CD4-positive, alpha-beta T cell treated with Interleukin-17A for 1 hour (primary cell): ENCODE measurements at regions not wholly inside any gene's neighbourhood (a gene's known extent, or its start where the extent isn't known, plus 50 kb on each side); places are given as distances from the start of the nearest gene placed in this dataset.
"Not testable (repeated sequence)": the region's sequence is repeated elsewhere in the genome, so short reads cannot be mapped to it uniquely, and the experiment has no call there.

ENCODE experiments used
- DNase-seq: peaks from one replicate; pipeline ENCODE4 v3.0.0-alpha.2; 2020

GRCh38 chr3:110859336-110859735, 212.3 kb upstream of the NECTIN3 start:
- DNase-seq = no peak

DNA sequence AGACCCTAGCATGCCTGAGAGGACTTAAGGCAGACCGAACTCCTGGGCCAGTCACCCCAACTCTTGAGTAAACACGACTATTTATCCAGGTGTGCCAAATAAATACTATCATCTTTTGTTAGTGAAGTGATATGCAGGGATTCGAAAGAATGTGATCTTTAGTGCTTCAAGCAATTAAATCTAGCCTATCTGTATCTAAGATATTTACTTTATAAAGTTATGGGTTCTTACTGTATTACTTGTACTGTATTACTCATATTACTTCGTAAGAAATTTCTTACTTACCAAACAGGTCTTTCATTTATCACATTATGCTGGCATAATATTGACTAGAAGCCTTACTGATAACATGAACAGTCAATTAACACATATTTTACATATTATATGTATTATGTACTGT, 211.6 kb upstream of the NECTIN3 start:
- DNase-seq = no peak

GRCh38 chr3:110865934-110866333, 205.7 kb upstream of the NECTIN3 start:
- DNase-seq = no peak

DNA sequence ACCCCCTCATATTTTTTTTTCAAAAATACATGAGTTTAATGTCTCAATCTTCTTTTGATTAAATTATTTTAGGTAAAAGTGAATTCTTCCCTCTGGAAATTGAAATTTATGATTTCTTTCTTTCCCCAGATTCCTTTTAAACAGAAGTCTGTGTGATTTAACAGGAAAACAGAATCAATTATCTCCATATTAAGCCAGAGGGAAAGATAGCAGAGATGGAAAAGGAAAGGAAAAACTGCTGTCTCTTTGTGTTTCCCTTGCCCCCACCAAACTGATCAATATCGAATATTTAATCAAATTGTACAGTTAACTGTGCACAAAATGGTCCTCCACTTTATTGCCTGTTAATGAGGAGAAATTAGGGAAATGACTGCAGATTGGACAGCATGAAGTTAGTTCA, 203.5 kb upstream of the NECTIN3 start:
- DNase-seq = no peak

GRCh38 chr3:110869736-110870135, 201.9 kb upstream of the NECTIN3 start:
- DNase-seq = no peak

GRCh38 chr3:110871869-110872268, 199.7 kb upstream of the NECTIN3 start:
- no peak for DNase-seq

DNA sequence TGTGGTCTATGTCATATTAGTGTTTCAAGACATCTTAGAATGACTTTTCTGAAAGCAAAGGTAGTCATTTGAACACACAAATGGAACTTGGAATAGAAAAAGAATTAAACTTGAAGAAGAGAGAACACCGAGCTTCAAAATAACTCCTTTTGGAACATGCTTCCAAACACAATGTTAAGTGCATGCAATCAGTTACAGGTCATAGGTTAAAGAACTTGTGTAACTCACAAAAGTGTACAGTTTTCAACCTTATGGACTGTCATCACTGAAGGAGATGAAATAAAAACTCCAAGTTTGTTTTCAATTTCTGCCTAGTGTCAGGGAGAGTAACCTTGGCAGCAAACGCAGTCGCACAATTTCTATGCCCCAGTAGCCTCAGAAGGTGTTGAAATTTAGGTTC, 192.9 kb upstream of the NECTIN3 start:
- no peak for DNase-seq

DNA sequence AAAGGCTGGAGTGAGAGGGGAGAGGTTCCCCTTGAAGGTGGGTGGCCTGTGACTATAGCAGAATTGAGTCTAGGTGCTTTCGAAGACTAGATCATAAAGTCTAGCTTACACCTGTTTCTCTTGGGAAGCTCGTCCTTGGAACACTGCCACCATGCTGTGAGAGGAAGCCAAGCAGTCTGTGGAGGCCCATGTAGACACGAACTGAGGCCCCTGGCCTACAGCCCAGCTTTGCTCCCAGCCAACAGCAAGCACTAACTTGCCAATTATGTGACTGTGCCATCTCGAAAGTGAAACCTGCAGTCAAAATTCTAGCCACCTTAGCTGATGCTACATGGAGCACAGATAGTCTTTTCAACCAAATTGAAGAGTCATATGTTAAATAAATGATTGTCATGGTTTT, 190.5 kb upstream of the NECTIN3 start:
- no peak for DNase-seq

DNA sequence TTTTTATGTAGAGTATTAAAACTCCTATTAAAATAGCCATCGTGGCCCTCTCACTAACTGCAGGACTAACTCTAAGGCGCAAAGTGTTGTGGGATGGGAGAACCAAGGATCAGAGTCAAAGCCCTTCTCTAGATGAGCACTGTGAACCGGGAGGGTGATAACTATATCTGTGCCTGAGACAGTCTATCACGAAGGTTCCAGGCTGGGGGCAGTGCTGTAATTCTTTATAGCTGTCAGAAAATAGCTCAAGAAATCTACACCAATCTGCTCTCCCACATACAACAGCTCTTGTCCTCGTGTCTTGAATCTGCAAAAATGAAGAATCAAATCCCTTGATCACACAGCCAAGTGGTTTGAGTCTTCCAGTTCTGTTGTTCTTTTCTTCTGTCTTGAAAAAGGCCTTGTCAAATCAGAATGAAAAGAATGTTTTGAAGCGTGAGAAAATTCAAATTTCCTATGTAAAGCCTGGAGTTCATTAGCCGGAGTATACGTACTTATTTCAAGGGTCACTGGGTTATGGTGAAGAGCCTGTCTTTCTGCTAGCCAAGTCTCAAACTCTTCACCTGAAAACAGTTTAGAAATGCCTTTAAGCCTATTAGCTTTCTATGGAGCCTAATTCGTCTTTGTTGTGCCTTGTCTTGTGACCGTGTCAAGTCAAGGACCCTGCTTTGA, 185.3 kb upstream of the NECTIN3 start:
- DNase-seq = no peak

DNA sequence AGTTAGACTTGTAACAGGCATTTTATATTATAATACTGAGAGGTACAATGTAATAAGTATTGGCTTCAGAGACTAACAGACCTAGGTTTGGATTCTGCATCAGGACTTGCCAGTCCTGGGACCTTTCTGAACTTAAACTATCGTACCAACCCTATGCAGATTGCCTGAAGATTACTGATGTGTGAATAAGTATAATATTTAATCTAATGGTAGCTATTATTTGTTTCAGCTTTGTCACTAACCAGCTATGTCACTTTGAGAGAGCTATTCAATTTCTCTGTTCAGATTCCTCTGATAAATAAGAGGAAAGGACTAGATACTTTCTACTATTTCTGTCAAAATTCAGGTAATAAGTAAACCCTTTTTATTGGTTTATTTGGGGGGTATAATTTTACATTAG, 184.4 kb upstream of the NECTIN3 start:
- DNase-seq = no peak

DNA sequence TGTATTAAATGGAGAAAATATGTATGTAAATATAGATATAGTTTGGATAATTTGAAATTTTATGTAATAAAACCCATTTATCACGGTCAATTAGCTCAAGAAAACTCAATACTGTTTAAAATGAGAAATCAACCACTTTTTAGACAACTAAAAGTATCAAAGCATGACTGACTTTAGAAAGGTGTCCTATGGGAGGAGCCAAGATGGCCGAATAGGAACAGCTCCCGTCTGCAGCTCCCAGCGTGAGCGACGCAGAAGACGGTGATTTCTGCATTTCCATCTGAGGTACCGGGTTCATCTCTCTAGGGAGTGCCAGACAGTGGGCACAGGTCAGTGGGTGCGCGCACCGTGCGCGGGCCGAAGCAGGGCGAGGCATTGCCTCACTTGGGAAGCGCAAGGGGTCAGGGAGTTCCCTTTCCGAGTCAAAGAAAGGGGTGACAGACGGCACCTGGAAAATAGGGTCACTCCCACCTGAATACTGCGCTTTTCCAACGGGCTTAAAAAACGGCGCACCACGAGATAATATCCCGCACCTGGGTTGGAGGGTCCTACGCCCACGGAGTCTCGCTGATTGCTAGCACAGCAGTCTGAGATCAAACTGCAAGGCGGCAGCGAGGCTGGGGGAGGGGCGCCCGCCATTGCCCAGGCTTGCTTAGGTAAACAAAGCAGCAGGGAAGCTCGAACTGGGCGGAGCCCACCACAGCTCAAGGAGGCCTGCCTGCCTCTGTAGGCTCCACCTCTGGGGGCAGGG, 182.8 kb upstream of the NECTIN3 start:
- not testable (repeated sequence) for DNase-seq

GRCh38 chr3:110889376-110889699, 182.3 kb upstream of the NECTIN3 start:
- DNase-seq = not testable (repeated sequence)

DNA sequence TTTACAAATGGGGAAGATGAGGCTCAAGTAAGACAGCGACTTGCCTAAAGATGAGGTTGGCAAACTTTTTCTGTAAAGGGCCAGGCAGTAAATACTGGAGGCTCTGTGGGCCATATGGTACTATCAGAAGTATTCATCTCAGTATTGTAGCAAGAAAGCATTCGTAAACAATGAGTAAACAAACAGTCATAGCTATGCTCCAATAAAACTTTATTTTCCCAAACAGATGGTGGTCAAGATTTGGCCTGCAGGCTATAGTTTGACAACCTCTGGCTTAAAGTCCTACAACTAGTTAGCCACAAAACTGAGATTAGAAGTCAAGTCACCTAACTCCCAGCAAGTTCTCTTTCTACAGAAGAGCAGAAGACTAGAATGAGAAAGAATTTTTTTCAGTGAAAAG, 177.0 kb upstream of the NECTIN3 start:
- DNase-seq = no peak

- DNase-seq = no peak
These were observed 176.6 kb upstream of the NECTIN3 start for GRCh38 chr3:110895054-110895453.

- no peak for DNase-seq
These were observed 174.6 kb upstream of the NECTIN3 start for GRCh38 chr3:110897046-110897445.

DNA sequence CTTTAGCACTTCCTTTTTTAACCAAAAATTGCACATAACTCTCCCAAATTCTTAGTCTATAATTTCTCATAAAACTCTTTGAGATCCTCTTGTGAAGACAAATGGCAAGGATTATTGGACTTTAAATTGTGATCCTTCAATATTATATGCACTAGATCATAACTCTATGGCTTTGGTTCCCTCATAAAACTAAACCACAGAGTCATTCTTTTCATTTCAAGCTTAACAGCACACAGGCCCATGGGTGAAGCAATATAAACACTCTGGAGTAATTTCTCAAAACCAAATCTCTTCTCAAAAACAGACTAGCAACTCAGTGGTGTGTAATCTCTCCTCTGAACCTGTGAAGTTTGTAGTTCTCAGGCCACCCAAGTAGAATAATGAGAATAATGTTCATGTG, 171.0 kb upstream of the NECTIN3 start:
- no peak for DNase-seq

- DNase-seq = no peak
These were observed 170.1 kb upstream of the NECTIN3 start for GRCh38 chr3:110901536-110901935.

GRCh38 chr3:110902453-110903085, 169.0 kb upstream of the NECTIN3 start:
- no peak for DNase-seq

DNA sequence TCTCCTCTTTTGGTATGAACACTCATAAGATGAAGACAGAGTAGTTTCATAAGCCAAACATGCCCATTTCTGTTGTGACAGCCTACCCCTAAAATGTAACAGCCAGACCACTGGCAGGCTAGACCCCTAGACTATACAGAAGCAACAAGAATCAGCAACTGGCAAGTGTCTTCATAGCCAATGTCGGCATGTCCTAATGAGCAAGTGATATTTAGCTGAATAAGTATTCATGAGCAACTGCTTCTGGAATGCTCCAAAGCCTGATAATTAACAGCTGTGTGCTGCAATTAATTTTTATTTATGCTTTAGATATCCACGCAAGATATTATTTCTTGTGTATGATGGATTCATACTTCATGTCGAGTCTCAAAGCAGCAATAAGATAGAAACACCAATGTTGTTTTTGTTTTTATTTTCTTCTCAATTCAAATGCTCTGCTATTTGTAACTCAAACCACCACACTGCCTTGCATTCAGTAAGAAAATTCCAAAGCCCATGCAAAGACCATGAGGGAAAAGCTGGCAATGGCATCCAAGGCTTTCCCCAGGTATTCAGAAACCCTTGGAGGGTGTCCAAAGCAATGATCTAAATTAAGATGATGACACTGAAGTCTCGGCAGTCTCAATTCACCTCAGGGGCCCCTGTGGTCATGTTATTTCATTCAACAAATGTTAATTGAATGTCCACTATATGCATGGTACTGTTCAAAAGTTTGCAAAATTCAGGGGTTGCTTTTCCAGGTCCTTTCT, 167.7 kb upstream of the NECTIN3 start:
- no peak for DNase-seq

DNA sequence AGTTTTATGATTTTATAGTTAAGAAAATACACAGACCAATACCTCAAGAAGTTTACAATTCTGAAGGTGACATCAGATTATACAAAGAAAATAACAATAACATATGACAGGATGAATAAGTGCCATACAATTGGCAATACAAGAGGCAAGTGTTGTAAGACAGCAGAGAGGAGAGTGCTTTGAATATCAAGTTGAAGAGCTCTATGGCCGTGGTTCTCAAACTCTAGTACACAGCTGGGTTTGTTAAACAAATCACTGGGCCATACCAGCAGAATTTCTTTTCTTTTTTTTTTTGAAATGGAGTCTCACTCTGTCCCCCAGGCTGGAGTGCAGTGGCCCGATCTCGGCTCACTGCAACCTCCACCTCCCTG, 167.1 kb upstream of the NECTIN3 start:
- no peak for DNase-seq

DNA sequence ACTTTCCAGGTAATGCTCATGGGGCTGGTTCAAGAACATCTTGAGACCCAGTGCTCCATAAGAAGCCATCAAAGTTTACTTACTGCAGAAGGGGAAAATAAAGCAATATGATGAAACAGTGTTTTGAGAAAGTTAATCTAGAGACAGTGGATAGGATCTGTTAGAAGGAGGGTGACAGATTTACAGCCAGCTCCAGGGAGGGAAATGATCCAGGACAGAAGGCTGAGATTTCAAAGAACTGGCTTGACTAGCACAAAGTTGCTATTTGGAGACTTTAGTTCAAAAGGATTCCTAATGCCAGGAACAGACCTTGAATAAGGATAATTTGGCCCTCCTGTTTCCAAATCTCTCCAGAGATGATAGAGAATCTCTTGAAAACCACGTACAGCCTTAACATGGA, 166.5 kb upstream of the NECTIN3 start:
- no peak for DNase-seq

GRCh38 chr3:110909839-110910238, 161.8 kb upstream of the NECTIN3 start:
- no peak for DNase-seq

DNA sequence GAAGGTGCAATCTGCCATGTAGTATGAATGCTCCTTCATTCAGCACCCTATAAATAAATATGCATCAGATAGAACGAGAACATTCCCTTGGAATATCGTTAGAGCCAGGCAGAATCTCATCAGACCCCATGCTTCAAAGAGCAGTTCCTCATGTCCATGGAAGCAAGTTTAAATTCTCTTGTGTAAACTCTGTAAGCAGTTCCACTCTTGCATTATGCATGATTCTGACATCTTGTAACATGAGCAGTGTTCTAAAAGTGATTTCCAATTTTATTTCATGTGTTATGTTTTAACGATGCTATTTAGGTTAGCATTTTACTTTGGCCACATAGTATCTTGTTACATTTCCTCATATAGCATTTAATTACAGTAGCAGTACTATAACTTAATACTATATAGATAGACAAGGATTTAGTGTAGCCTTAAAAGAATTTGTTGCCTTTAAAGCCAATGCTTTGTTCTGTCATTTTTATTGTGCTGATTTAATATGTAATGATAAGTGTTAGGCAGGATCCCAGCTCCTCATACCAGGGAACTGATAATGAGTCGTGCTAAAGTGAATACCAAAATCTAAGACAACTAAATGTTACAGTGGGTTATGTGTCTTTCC, 161.2 kb upstream of the NECTIN3 start:
- DNase-seq = no peak
